Liver (tissue), 3 donors: ENCODE measurements at regions not wholly inside any gene's neighbourhood (a gene's known extent, or its start where the extent isn't known, plus 50 kb on each side); places are given as distances from the start of the nearest gene placed in this dataset.

Experiments
- CTCF ChIP-seq: fragments of 150-350 bp; IDR thresholded peaks from 2 replicates; pipeline ENCODE4 v1.5.1; 2017; ENCODE audit warnings: improper control_type of control experiment, low read depth, low read length; ENCODE audit not compliant: missing input control
- EGR1 ChIP-seq, 2 donors: IDR thresholded peaks; 2 replicates each; pipeline ENCODE4 v1.6.1; 2016 to 2018; ENCODE audit warnings: antibody characterized with exemption in 2 of 2, low read depth in 2 of 2
- HNF4A ChIP-seq, 2 donors: conservative IDR thresholded peaks; 2 replicates each; pipeline ENCODE4 v1.6.1; 2016; ENCODE audit warnings: antibody characterized with exemption in 2 of 2, mild to moderate bottlenecking in 2 of 2
- MAX ChIP-seq: IDR thresholded peaks from 2 replicates; pipeline ENCODE4 v1.6.1; 2016; ENCODE audit warnings: antibody characterized with exemption
- RAD21 ChIP-seq, 2 donors: IDR thresholded peaks; 2 replicates each; pipeline ENCODE4 v1.6.1; 2016; ENCODE audit warnings: antibody characterized with exemption in 2 of 2, mild to moderate bottlenecking in 2 of 2
- REST ChIP-seq: IDR thresholded peaks from 2 replicates; pipeline ENCODE4 v1.6.1; 2016; ENCODE audit warnings: antibody characterized with exemption, mild to moderate bottlenecking
- SP1 ChIP-seq: IDR thresholded peaks from 2 replicates; pipeline ENCODE4 v1.6.1; 2018; ENCODE audit warnings: antibody characterized with exemption, mild to moderate bottlenecking
- TAF1 ChIP-seq: conservative IDR thresholded peaks from 2 replicates; pipeline ENCODE4 v1.6.1; 2016; ENCODE audit warnings: antibody characterized with exemption, mild to moderate bottlenecking
- donor health status: healthy.
- donor health status: healthy.

GRCh38 chr17:53217311-53217710 lies 605.4 kb upstream of the KIF2B start:
- no peak for TF ChIP-seq CTCF
- no peak for TF ChIP-seq RAD21 (IDR thresholded peaks at IDR 0.05)
- no peak for TF ChIP-seq MAX
- no peak for TF ChIP-seq EGR1 (IDR thresholded peaks at IDR 0.05; ENCODE audit: low read depth in 2 of 2)
- TF ChIP-seq HNF4A (conservative IDR thresholded peaks at IDR 0.05): no peak
- no peak for TF ChIP-seq REST
- no peak for TF ChIP-seq TAF1
- TF ChIP-seq SP1: no peak
